Adrenal gland (tissue), 9 donors: ENCODE measurements at regions not wholly inside any gene's neighbourhood (a gene's known extent, or its start where the extent isn't known, plus 50 kb on each side); places are given as distances from the start of the nearest gene placed in this dataset.

Experiments used
- DNase-seq, 7 donors: peaks; one replicate each; pipeline ENCODE4 v3.0.0-alpha.2; 2019 to 2020
- H3K27ac ChIP-seq, 5 donors: fragments of 200-600 bp; sonication (generic) in 4 of 5; 1 replicate in 3 of 5; 2 replicates in 2 of 5; pipeline versions ENCODE4 v1.5.1 to v1.8.0; 2016 to 2020; ENCODE audit warnings: mild to moderate bottlenecking in 1 of 5
- H3K27me3 ChIP-seq: fragments of 200-600 bp; 2 replicates; pipeline ENCODE4 v1.8.0; 2021
- H3K36me3 ChIP-seq, 2 donors: fragments of 200-600 bp; replicated peaks in 1 of 2; 1 replicate in 1 of 2; 2 replicates in 1 of 2; pipeline versions ENCODE4 v1.5.1 to v1.8.0; 2018 to 2022
- H3K4me1 ChIP-seq, 2 donors: fragments of 200-600 bp; replicated peaks in 1 of 2; 1 replicate in 1 of 2; 2 replicates in 1 of 2; pipeline versions ENCODE4 v1.5.1 to v1.8.0; 2018 to 2021
- H3K4me3 ChIP-seq, 4 donors: fragments of 200-600 bp; sonication (generic) in 3 of 4; one replicate each; pipeline ENCODE4 v1.5.1; 2016 to 2018
- H3K9me3 ChIP-seq, 3 donors: fragments of 200-600 bp; sonication (generic) in 1 of 3; replicated peaks in 1 of 3; 1 replicate in 2 of 3; 2 replicates in 1 of 3; pipeline versions ENCODE4 v1.5.1 to v1.8.0; 2016 to 2021
- CTCF ChIP-seq, 6 experiments: fragments of 450-650 bp in 4 of 6; fragments of 200-600 bp in 2 of 6; sonication (generic) in 1 of 6; IDR thresholded peaks; 1 replicate in 5 of 6; 2 replicates in 1 of 6; pipeline versions ENCODE4 v1.5.1 to v1.8.0; 2016 to 2021; ENCODE audit warnings: antibody characterized with exemption in 6 of 6, mild to moderate bottlenecking in 2 of 6, moderate library complexity in 1 of 6
- POLR2A ChIP-seq, 2 donors: fragments of 450-650 bp; IDR thresholded peaks; one replicate each; pipeline ENCODE4 v1.6.1; 2017; ENCODE audit warnings: antibody characterized with exemption in 2 of 2, mild to moderate bottlenecking in 2 of 2, moderate library complexity in 1 of 2
- WGBS, 4 donors: extraction: QIAGEN DNeasy Blood & Tissue Kit in 2 of 4; methylation state at CpG; one replicate each; pipeline versions ENCODE4 v1.1.5 to v1.1.7; 2013 to 2017; 5-methylcytosine and 5-hydroxymethylcytosine counted together
- intact Hi-C, 2 donors: fragments of 100-400 bp; cut with DNase I; formaldehyde crosslinking; loops; one replicate each; pipeline versions ENCODE4 v1.14.1 to v1.15.0; 2022 to 2023
- donor health status: healthy with polysubstance abuse.
- donor health status: Bipolar disorder and iron deficiency.
- donor health status: DM: yes; HTN: yes; CAD: no.
- donor health status: DM: no; HTN: no; CAD: no.
- donor health status: DM: no; HTN: no; CAD: no.

DNA sequence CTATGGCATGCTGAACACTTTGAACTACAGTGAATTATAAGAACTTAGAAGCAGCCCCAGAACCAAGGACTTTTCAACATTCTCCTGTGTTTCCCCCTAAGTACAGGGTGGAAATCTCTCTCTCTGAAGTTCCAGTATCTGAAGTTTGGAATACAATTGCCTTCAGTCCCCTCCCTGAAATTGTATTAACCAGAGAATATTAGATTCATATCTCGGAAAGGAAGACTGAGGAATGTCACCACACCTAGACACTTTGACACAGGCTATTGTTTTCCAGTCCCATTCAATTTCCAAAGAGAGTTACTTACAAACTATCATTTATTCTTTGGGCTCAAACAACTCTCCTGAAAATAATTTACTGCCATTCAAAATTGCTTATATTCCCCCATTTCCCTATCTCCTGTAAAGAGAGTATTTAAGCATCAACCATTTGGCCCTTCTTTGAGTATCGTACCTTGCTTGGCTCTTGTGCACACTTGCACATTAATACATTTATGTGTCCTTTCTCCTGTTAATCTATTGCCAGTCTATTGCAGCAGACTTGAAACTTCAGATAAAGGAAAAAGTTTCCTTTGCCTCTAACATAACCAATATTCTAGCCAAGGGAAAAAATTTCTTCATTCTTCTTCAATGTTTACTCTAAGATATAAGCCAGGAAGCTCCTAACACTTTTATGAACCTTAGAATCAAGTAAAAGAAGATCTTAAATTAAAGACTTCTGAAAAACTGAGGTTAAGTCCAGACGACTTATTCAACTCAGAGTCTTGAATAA, 402.4 kb upstream of the DDI1 start:
- H3K9me3 ChIP-seq: no peaks in the 10 kb centered on the region
- 79 to 86% (median 81%) methylated on average over 3 of the region's 3 CpGs for WGBS, 4 donors
- H3K27ac ChIP-seq: no peak overlapping the region
- H3K36me3 ChIP-seq: no peaks in the 10 kb centered on the region
- intact Hi-C loops: no loop called here
- H3K4me1 ChIP-seq: no peaks in the 10 kb centered on the region
- DNase-seq: no peak
- H3K27me3 ChIP-seq: no peaks in the 10 kb centered on the region
- no peak for TF ChIP-seq CTCF (IDR thresholded peaks at IDR 0.05)
- no peak for TF ChIP-seq POLR2A (IDR thresholded peaks at IDR 0.05)
- no peak overlapping the region for H3K4me3 ChIP-seq

DNA sequence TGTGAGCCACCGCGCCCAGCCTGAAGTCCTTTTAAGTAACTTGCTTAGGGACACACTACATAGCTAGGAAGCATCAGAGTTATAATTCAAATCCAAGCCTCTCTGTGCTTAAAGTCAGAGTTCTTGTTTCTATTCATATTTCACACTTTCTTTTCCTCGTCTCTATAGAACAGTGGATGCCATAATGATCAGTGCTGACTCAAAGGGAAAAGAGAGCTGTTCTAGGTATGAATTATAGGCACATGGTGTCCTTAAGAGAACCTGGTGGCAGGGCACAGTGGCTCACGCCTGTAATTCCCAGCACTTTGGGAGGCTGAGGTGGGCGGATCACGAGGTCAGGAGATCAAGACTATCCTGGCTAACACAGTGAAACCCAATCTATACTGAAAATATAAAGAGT, 400.2 kb upstream of the DDI1 start:
- TF ChIP-seq CTCF (IDR thresholded peaks at IDR 0.05): no peak
- no peak for TF ChIP-seq POLR2A (IDR thresholded peaks at IDR 0.05)
- intact Hi-C loops: no loop called here
- Histone ChIP-seq H3K9me3 (no peaks in the 10 kb centered on the region), H3K27ac (no peak overlapping the region), H3K36me3 (no peaks in the 10 kb centered on the region), H3K4me3 (no peak overlapping the region), H3K4me1 (no peaks in the 10 kb centered on the region), H3K27me3 (no peaks in the 10 kb centered on the region)
- WGBS, 4 donors: 62 to 74% (median 71%) methylated on average over 6 of the region's 6 CpGs
- no peak for DNase-seq

DNA sequence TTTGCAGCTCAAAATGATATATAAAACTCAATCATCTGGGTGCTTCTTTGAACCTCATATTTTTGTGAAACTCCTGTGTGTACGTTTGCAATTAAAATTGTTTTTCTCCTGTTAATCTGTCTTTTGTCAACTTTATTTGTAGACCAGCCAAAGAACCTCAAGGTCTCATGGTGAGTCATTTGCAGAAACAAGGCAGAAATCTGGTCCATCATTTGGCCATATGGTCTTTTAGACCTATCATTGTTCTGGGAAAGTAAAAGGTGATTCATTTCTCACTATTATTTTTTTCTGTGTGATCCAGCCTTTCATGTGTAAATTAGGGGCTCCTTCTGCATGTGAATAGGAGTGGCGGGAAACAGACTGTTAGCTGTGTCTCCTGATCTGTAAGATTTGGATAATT, 399.1 kb upstream of the DDI1 start:
- no peaks in the 10 kb centered on the region for H3K9me3 ChIP-seq
- TF ChIP-seq POLR2A (IDR thresholded peaks at IDR 0.05): no peak
- TF ChIP-seq CTCF (IDR thresholded peaks at IDR 0.05): no peak
- no peak overlapping the region for H3K27ac ChIP-seq
- H3K27me3 ChIP-seq: no peaks in the 10 kb centered on the region
- H3K4me1 ChIP-seq: no peaks in the 10 kb centered on the region
- intact Hi-C loops: no loop called here
- no peak overlapping the region for H3K4me3 ChIP-seq
- no peak for DNase-seq
- no peaks in the 10 kb centered on the region for H3K36me3 ChIP-seq
- WGBS, 4 donors: 60 to 72% (median 71%) methylated on average over 2 of the region's 2 CpGs

DNA sequence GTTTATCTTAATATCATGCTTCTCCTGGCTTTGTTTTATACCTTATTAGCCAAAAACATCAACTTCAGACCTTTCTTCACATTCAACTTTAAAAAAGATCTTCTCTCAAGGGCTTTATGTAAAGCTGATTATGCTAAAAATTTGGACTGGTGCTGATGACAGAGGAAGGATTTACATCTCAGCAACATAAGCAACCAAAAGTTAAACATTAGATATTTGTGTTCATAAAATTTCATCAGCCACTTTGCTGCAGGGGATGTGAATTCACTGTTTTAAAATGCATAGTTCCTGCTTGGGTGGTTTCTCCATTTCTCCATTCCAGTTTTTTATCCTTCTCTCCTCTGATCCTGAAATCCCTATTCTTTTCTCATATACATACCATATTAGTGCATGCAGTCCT, 398.6 kb upstream of the DDI1 start:
- Histone ChIP-seq H3K4me1 (no peaks in the 10 kb centered on the region), H3K4me3 (no peak overlapping the region), H3K27ac (no peak overlapping the region), H3K36me3 (no peaks in the 10 kb centered on the region), H3K27me3 (no peaks in the 10 kb centered on the region), H3K9me3 (no peaks in the 10 kb centered on the region)
- TF ChIP-seq CTCF (IDR thresholded peaks at IDR 0.05): no peak
- DNase-seq: no peak
- intact Hi-C loops: no loop called here
